ENCODE measurements at regions not wholly inside any gene's neighbourhood (a gene's known extent, or its start where the extent isn't known, plus 50 kb on each side); places are given as distances from the start of the nearest gene placed in this dataset.

- no peak for TF ChIP-seq CTCF (IDR thresholded peaks at IDR 0.05; ENCODE audit: control extremely low read depth in 1 of 3, insufficient read depth in 1 of 3, low read depth in 1 of 3, low read length in 3 of 3)
- TF ChIP-seq EP300 (IDR thresholded peaks at IDR 0.05; ENCODE audit: borderline replicate concordance in 1 of 2, low read depth in 2 of 2, low read length in 2 of 2), result no peak
- TF ChIP-seq TAF1 (IDR thresholded peaks at IDR 0.05; ENCODE audit: low read depth, low read length), result no peak
- no peak for TF ChIP-seq POLR2AphosphoS5 (IDR thresholded peaks at IDR 0.05; ENCODE audit: low read depth, low read length)
- no peak for TF ChIP-seq YY1 (IDR thresholded peaks at IDR 0.05; ENCODE audit: low read depth, low read length)
- no peak for TF ChIP-seq USF2 (IDR thresholded peaks at IDR 0.05; ENCODE audit: low read length)
- no peak for TF ChIP-seq SRF (IDR thresholded peaks at IDR 0.05; ENCODE audit: low read depth, low read length)
Measured at GRCh38 chr16:79365702-79366101, 234.8 kb downstream of the MAF start.

All from H1 (cell line).